NCI-H1105 (cell line): ENCODE measurements at regions not wholly inside any gene's neighbourhood (a gene's known extent, or its start where the extent isn't known, plus 50 kb on each side); places are given as distances from the start of the nearest gene placed in this dataset.

ENCODE experiments used
- DNase-seq: peaks from one replicate; lab custom pipeline; 2025; lab: John Stamatoyannopoulos, UW

- DNase-seq, result no peak
These were observed 1010.5 kb upstream of the PIK3C3 start for GRCh38 chr18:40944576-40944975.

DNA sequence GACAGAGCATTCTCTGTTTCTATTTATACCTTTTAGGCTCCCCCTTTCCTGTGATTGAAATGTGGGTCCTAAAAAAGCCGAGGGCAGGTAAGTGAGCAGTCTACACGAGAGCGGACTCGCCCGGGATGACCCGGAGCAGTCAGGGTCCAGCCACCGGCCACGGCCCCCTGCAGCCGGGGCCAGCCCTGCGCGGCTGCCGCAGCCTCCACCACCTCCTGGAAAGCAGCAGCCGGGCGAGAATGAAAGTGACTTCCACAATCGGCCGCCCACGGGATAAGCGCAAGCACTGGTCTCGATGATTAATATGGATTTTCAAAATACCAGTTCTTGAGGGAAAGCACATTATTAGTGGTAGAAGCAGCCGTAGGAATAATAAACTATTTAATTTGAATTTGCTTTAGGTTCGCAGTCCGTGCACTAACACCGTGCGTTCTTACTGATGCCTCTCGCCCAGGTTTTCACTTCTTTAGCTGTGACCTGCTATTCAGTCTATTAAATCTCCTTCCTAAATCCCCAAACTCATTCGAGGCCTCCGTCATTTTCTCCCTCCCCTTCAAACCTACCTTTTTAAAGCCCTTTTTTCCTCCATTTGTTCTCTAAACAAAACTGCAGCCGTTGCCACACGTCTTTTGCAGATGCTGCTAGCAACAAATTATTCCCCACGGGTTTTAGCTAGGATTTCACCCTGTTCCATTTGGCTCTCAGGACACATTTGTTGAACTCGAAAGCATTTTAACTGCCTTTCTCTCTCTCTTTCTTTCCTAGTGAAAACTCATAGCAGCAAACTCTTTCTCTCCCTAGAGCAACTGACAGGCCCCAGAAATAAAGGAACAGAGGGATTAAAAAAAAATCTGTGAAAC is 1015.1 kb upstream of the PIK3C3 start:
- no peak for DNase-seq

DNA sequence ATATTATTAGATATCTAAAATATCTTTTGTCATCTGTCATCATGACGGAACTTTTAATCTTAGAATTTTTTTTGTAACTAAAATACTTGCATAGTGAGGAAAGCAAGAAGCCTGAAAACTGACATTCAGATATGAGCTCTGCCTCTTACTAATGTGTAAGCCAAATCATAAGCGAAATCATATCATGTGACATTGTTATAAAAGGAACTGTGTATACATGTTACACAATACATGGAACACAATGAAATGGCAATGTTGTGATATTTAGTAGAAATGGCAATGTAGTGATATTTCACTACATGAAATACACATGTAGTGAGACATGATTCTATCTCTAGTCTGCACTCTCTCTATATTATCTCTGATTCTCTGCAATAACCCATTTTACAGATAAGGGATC is 1016.4 kb upstream of the PIK3C3 start:
- DNase-seq, result no peak

DNA sequence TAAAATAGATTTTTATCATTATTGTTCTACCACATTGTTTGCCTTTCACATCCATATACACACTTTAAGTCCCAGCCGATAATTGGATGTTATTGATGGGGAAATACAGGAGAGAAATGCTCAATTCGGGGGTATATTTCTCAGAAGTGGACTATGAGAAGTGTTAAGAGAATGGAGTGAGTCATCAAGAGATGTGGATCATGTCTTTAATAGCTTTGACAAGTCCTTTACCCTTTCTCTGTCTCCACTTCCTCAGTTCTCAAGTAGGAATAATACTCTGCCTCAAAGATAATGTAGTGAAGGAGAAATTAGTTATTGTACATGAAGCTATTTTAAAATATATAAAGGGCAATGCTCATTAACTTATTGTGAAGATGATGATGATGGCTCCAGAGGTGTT is 1017.6 kb upstream of the PIK3C3 start:
- no peak for DNase-seq

- DNase-seq, result peak; percentile 14
These were observed 1019.6 kb upstream of the PIK3C3 start for GRCh38 chr18:40935423-40935822.

DNA sequence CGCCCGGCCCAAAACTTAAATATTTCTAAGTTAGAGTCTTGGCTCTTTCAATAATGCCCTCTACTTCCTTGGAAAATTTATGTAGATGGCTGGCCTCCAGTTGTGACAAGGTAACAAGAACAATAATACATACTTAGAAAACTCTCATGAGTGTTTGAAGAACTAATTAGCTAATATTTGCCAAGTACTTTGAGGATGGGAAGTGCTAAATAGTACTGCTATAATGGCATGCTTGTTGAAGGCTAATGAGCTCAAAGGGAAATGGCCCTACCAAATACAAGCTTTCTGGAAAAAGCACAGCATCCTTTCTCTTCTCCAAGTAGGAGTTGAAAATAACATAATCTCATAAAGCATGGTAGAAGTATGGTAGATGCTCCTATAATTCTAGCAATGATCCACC is 1022.2 kb upstream of the PIK3C3 start:
- no peak for DNase-seq

GRCh38 chr18:40930211-40930882 is 1024.7 kb upstream of the PIK3C3 start:
- no peak for DNase-seq

DNA sequence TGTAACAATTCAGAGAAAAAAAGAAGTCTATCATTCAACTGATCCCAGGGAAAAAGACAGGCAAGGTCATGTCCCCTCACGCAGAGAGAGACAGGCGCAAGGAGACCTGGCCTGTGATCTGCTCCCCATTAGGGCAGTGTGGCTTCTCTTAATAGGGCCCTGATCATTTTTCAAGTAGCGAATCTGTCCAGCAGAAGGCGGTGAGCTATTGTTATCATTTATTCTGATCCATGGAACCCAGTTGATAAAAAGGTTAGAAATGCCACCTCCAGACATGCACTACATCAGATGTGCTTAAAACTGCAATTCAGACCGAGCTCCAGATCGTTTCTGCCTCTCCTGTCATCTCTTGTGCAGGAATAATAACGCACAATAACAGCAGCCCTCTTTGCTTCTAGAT is 1025.6 kb upstream of the PIK3C3 start:
- no peak for DNase-seq

DNA sequence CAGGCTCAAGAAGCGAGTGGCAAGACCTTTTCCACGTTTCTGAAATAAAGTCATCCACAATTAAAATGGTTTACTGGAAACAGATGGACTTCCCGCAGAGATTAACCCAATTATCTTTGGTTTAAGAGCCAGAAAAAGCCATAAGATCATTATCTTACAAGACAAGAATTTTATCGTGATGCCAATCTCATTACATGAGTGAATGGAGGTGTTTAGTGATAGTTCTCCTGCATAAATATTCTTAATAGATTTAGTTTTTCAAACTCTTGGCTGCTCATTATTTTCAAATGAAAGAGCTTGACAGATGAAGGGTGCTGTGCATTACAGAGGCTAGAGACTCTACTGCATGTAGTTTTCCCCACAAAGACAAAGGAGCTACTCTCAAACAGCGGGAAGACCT is 1028.4 kb upstream of the PIK3C3 start:
- DNase-seq, result no peak

GRCh38 chr18:40925071-40925541 is 1029.9 kb upstream of the PIK3C3 start:
- no peak for DNase-seq

- no peak for DNase-seq
These were observed 1033.0 kb upstream of the PIK3C3 start for GRCh38 chr18:40921845-40922629.

GRCh38 chr18:40917056-40917455 is 1038.0 kb upstream of the PIK3C3 start:
- no peak for DNase-seq

DNA sequence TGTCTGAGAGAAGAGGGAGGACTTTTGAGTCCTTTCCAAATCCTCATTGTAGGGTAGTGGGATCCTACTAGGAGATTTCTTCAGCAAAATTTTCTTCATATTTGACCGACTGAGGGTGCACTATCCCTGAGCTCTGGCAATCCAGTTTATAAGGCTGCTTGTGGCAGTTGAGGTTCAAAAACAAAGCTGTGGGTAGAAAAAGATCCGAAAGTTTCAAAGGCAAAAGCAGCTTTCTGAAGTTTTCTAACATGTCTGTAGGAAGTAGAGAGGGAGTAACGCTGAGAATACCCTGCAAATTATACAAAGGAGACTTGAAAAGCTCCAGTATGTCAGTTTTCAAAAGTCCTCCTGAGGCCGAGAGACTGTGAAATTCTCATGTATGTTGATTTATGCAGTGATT is 1039.3 kb upstream of the PIK3C3 start:
- DNase-seq, result no peak

DNA sequence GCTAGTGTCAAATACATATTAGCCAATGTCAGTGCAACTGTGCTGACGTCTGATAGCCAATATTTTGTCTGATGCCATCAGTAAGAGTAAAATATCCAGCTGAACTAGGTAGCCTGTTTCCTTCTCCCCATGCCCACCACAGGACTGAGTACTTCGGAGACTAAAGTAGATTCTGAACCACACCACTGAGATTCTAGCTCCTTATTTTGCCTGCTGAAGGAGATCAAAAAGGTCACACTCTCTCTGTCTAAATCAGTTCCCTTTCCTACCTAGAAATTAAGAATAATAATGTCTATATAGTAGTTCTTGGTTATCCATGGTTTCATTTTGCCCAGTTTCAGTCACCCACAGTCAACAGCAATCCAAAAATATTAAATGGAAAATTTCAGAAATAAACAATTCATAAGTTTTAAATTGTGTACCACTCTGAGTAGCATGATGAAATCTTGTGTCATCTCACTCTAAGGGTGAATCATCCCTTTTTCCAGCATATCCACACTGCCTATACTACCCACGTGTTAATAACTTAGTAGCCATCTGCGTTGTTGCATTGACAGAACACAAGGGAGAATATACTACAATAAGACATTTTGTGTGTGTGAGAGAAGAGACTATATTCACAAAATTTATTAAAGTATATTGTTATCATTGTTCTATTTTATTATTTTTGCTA is 1043.3 kb upstream of the PIK3C3 start:
- no peak for DNase-seq

- DNase-seq, result no peak
These were observed 1044.0 kb upstream of the PIK3C3 start for GRCh38 chr18:40911041-40911440.

GRCh38 chr18:40907842-40908241 is 1047.2 kb upstream of the PIK3C3 start:
- DNase-seq, result peak; percentile 45

GRCh38 chr18:40904295-40904694 is 1050.7 kb upstream of the PIK3C3 start:
- DNase-seq, result no peak

DNA sequence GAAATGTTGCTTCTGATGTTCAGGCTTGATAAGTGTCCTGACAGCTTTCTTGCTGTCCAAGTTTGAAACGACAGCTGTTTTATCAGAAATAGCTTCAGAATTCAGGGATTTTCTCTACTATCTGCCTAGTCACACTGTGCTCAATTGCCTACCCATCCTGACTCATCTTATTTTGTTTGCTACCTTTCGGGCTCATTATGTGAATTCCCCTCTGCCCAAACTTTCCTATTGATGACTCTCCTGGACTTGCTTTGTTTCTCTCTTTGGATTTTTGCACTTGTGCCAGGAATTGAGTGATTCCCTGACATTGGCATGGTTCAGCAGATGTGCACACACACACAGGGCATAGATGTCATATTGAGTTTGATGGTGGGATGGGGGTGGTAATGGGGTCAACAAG is 1052.6 kb upstream of the PIK3C3 start:
- DNase-seq, result no peak

GRCh38 chr18:40897884-40898283 is 1057.2 kb upstream of the PIK3C3 start:
- DNase-seq, result no peak

GRCh38 chr18:40883271-40883670 is 1071.8 kb upstream of the PIK3C3 start:
- no peak for DNase-seq

GRCh38 chr18:40882468-40882867 is 1072.6 kb upstream of the PIK3C3 start:
- DNase-seq, result no peak

DNA sequence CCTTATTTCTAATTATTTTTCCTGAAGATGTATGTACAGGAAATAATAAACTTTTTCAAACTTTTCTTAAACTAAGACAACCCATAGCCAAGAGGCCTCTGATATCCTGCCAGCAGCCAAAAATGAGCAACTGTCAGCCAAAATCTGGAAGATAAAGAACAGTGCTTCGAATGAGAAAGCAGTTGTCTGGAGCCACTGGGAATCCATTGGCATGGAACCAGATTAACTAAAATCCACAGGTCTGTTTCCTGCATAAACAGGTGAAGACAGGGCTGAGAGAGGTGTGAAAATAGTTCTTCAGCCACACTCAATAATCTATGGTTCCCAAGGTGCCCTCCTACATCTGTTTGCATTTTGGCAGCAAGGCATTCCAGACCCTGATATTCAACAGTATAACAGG is 1076.7 kb upstream of the PIK3C3 start:
- no peak for DNase-seq
